RPMI7951 (cell line): ENCODE measurements at regions not wholly inside any gene's neighbourhood (a gene's known extent, or its start where the extent isn't known, plus 50 kb on each side); places are given as distances from the start of the nearest gene placed in this dataset.

Experiments
- DNase-seq: peaks from one replicate; pipeline ENCODE4 v3.0.0-alpha.2; 2012; ENCODE audit warnings: low read depth

DNA sequence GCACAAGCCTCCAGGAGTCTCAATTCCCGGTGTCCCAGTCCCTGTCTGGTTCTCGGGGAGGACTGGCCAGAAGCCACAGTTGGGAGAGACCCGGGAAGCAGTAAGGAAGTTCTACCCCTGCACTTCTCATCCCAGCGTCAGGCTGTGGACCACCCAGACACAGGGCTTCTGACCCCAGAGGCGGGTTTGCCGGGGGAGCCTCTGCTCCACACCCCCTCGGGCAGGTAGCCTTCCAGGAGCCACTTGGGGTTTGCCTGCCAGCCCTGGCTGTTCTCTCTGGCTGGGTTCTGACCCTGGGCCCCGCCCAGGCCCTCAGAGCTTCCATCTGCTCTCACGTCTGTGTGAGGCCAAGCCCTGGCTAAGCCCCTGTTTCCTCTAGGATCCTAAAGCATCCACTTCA is 94.4 kb upstream of the GPC1 start:
- no peak for DNase-seq

DNA sequence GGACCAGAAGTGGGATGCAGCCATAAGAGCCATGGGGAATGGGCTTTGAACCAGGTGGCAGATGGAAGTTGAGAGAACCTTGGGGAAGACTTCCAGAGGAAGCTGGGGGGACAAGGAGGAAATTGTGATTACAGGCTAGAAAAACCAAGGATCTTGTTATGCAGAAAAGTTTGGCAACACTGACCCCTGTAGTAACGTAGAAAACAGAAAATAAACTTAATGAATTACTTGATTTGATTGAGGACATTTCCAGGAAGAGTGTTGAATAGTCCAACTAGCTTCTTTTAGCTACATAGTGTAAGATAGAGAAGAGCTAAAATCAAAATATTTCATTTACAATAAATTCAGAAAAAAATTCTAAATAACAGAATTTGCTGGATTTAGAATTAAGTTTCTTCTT is 91.9 kb upstream of the GPC1 start:
- no peak for DNase-seq

DNA sequence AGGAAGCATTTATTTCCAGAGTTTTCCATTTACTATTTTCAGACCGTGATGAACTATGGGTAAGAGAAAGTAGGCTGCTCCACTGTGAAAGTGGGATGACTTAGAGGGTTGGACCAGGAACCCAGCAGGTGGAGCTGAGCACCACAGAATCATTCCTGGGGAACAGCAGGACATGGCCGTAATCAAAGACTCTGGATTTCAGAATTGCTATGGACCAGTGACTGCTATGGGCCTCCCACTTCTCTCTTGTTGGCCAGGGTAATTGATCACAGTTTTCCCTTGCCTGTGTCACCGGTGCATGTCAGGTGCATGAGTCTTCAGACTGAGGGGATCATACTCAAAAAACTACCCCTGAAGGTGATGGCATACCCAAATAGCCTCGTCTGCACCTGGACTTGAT is 90.6 kb upstream of the GPC1 start:
- DNase-seq: peak; percentile 24

DNA sequence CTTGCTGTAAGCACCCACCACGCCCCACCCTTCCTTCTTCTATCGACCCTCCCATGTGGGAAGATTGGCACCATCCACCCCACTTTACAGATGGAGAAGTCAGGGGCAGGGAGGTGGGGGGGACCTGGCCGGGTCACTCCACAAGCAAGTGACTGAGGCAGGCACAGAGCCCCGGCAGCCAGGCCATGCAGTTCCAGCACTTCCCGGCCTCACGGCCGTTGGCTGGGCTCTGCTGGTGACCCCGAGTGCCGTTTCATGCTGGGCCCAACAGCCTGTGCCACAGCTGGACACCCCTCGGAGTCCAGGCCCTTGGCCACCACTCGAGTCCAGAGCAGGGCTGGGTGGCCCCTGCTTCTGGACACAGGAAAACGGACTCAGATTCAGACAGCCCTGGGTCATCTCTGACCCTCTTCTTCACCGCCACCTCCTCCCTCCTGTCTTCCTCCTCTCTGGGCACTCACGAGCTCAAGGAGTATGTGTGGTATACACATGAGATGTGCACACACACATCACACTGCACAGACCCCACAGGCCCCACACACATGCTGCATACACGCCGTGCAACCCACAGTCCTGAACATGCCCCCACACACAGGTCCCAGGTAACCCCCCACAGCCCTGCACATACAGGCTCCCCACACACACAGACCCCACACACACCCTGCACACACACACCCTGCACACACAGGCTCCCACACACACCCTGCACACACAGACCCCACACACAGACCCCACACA is 89.3 kb upstream of the GPC1 start:
- DNase-seq: no peak

DNA sequence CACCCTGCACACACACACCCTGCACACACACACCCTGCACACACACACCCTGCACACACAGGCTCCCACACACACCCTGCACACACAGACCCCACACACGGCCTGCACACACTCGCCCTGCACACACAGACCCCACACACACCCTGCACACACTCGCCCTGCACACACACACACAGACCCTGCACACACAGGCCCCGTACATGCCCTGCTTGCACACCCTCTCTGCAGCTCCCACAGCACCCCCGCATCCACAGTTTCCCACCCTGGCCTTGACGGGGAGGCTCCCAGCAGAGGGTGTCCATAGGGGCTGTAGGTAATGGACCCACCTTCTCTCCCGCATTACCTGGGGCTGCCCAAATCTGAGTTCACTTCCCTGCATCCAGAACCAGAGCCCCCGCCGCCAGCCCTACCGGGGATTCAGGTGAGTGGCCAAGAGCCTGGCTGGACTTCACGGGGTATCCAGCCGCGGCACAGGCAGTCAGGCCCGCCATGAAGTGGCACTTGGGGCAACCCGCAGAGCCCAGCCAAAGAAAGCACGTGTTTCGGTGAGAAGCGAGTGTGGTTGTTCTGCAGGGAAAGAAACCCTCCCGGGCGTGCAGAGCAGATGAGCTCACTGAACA is 88.6 kb upstream of the GPC1 start:
- DNase-seq: no peak

DNA sequence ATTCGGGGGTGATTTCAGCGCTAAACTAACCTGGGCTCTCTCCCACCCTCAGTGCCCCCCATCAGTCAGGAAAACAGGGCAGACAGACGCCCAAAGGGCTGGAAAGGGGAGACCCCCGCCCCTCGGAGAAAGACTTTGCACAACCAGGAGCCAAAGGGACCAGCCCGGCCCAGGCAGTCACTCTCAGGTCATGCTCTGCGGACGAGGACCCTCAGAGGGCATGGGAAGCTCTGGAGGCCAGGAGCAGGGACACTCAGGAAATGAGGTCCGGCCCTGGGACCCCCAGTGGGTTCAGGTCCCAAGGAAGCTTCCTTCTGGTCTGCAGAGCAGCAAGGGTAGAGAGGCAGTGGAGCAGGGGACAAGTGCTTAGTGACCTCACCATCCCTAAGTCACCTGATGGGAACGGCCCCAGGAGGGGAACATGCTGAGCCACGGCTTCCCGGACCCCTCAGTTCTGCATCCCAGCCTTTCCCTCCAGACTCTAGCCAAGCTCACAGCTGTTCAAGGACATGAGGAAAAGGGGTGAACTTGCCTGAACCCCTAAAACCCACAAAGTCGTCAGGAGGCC is 88.0 kb upstream of the GPC1 start:
- no peak for DNase-seq

DNA sequence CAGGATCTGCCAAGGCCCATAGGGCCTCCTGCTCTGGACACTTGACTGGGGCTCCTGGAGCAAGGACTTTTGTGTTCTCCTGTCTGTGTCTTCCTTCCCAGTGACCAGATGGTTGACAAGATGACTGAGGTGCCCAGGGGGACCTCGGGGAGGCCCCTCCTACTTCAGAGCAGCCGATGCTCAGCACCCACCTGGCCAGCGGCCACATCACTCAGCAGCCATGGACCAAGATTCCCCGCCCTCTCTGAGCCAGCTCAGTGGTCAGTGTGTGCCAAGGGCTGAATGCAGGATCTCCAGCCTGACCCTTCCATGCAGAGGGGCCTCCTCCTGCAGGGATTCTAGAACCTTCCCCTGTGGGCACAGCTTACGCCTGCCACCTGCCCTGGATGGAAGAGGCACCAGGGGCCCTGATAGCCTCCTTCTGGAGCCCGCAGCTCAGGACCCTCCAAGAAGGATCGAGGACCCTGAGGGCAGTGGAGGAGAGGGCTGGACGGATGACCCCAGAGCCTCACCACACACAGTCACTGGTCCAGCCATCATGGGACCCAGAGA is 87.4 kb upstream of the GPC1 start:
- no peak for DNase-seq

DNA sequence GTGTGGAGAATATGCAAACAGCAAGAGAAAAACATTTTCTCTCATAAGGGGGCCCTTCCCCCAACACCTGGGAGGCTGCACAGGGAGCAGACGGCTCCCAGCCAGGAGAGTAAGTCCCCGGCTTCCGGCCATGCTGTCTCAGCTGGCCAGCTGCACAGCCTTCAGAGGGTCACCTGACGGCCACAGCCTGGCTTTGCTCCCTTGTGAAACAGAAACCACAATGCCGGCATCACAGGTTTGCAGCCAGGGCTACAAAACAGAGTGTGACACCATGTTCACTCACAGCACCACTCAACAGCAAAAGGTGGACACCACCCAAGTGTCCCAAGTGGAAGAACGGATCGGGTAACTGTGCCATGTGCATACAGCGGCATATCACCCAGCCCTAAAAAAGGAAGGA is 86.9 kb upstream of the GPC1 start:
- DNase-seq: no peak

DNA sequence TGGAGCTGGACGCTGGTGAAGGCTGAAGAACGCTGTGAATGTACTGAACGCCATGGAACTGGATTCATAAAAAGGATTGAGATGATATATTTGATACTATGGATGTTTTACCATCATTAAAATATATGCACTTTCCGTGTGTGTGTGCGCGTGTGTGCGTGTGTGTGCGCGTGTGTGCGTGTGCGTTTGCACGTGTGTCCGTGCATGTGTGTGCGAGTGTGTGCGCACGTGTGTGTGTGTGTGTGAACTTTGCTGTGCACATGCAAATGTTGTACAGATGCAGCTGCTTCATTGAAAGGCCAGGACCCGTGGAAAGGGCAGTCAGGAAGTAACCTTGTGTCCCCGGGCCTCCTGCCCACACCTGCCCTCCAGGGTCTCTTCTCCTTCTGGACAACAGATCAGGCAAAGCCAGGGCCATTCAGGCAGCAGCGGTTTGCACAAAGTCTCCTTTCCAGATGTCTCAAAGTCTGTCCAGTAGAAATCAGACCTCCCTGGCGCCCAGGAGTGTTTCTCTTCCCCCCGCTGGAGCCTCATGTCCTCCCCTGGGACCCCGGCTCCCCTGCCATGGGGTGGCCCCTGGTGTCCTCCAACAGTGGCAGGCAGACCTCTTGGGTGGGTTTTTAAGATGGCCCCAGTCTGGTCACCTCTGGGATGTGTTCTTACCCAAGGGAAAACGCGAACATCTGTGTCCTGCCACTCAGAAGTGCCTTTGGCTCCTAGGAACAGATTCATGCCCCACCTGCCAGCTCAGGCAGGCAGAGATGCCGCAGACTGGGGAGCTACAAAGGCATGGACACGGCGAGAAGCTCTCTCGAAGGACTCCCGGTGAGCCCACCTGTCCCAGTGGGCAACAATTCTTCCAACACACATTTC is 86.1 kb upstream of the GPC1 start:
- DNase-seq: no peak

DNA sequence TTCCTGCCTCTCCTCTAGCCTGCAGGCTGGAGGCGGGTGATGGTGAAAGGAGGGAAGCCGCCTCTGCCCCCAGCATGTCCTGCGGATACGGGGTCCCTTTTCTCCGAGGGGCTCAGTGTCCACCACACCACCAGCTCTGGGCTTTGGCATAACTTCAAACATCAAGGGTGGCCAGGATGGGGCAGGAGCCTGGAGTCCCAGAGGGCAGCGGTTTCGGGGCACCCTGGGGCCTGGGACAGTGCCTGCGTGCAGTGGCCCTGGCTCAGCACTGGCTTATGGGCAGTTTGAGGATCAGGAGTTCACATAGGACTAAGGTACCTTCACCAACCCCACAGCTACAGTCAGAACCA is 85.5 kb upstream of the GPC1 start:
- no peak for DNase-seq

DNA sequence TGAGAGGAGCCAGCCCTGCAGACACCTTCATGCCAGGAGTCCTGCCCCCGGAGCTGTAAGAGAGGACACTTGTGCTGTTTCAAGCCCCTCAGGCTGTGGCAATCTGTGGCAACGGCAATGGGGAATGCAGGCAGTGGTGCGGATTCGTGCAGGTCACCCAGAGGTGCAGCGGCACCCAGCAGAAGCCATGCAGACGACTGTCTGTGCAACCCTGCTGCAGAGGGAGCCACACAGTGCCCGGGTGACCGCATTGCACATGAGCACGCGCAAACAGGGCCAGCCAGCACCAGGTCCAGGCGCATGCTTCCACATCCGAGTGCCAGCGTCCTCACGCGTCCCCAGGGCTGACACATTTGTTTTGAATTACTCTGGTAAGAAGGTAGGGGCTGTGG is 84.8 kb upstream of the GPC1 start:
- DNase-seq: no peak

DNA sequence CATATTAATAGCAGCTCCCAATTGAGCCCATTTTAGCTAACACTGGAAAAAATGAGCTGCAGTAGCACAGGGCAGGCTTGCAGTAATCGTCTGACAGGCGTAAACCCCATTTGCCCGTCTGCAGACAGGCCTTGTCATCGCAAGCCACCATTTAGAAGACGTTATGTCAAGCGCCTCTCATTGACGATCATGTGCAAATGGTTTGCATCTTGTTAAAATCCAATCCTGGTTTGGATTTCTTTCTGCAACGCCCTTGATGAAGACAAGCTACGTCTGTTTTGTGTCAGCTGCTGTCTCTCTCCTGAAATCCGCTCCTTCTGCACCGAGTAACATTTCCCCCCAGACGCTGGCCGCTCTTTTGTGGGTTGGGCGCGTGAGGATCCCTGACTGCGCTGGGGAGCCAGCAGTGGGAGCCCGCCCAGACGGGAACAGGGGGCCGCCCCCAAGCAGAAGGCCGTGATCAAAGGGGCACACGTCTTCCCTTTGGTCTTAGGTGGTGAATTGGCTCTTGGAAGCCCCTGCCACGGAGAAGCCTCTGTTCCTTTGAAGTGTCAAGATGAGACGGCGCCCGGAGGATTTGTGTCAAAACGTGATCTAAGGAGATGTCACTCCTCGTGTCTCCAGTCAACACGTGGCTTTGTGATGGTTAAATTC is 84.2 kb upstream of the GPC1 start:
- DNase-seq: no peak

DNA sequence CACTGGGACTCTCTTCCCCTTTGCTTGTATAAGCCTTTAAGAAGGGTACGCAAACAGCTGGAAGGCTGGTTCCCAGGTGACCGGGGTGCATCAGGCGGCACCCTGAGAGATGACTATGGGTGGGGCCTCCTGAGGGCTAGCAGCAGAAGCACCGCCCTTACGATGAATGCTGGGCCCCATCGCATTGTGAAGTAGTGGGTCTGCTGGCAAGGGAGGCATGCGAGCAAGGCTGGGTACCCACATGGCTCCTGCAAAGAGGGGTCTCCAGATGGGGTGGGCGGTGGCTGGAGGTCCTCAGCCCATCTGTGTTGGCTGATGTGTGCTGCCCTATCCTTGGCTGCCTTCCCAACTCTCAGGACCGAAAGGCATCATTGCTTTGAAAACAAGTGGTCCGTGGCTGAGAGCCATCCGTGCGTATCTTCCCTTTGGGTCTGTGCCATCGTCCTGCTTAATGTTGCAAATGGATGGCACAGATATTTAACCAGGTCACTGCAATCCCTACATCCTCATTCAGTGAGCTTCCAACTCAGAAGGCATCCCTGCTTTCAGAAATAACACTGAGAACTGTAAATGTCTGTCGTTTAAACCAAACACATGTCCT is 83.5 kb upstream of the GPC1 start:
- no peak for DNase-seq

DNA sequence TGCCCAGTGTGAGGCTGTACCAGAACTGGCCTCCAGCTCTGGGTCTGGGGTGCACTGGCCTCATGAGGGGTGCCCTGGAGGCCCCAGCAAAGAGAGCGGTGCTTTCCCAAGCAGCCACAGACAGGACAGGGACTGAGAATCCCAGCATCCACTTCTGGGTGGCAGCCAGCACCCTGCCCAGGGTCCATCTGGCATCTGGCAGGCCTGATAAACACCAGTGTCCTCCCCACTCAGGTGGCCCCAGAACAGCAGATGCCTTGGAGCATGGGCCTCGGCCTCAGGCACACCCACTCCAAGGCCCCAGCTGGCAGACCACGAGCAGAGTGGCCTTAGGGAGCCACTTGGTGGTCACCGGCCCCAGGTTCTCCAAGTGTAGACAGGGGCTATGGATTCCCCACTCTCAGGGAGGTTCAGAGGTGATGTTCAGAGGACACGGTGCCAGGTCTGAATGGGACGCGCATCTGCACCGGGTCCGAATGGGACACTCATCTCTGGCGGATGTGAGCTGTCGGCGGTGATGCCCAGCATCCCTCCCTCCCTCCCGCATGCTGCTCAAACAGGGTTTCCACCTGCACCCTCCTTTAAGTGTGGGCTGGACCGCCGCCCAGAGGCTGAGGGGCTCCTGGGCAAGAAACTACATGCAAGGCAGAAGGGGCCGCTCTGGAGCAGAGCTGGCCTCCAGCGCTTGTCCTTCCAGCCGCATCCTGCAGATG is 82.2 kb upstream of the GPC1 start:
- DNase-seq: no peak

DNA sequence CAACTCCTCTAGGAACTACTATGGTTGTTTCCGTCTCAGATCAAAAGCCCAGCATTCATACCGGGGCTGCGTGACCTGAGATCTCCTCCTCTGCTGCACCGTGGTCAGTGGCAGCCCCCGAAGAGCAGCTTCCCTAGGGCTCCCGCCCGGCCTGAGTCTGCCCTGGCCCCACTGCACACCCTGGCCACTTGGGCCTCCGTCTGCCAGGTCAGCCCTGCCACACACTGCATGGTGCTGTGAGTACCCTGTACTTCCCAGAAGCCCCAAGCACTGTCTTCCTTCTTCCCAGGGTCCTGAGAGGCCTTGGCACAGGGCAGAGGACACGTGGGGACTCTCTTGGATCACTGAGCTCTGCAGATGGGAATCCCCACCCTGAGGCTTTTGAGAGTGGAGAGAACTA is 81.5 kb upstream of the GPC1 start:
- no peak for DNase-seq

DNA sequence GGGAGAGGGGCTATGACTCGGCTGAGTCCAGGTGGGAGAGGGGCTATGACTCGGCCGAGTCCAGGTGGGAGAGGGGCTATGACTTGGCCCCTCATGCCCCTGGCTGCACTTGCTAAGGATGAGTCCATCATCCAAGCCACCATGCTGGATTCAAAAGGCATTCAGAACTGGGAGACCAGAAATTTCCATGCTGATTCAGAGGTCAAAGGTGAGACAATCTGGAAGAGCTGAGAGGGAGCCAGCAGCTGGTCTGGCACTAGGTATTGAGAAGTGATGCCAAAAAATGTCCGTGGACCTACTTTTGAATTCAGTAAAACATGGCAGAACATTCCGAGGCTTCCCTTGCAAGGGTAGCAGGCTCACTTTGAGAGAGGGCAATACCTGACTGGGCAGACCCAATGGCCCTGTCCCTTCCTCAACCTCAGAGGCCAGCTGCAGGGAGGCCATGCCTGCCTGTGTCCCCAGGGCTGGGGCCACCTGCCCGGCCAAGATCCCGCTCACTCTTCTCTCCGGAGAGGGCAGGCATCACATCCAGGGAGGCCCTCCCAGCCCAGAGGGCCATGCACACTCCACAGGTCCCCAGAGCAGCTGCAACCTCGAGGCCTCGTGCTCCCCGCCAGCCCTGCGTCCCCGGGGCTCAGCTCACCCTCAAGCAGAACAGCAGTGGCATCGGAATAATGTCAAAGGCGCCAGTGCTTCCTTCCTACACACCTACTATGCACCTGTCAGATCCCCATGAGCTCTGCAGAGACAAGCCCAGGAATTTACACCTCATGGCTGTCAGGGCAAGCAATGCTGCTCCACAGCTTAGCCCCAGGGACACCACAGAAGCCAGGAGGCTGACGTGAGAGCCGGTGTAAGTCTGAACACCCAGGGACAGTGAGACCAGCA is 80.2 kb upstream of the GPC1 start:
- DNase-seq: peak; percentile 62

DNA sequence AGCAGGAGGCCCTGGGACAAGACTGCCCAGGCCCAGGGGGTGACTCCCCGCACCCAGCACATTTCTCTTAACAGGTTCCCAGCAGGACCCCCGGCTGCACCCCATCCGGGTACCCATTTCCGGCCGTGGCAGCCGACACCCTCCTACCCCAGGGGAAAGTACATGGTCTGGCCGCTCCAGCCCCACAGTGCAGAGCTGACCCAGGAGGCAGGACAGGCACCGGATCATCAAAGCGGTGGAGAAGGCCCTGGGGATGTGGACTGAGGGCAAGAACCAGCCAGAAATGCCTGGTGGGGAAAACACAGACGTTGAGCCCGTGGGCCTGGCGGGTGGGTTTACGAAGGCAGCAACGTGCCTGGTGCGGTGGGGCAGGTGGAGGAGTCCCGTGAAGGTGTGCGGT is 79.5 kb upstream of the GPC1 start:
- no peak for DNase-seq

DNA sequence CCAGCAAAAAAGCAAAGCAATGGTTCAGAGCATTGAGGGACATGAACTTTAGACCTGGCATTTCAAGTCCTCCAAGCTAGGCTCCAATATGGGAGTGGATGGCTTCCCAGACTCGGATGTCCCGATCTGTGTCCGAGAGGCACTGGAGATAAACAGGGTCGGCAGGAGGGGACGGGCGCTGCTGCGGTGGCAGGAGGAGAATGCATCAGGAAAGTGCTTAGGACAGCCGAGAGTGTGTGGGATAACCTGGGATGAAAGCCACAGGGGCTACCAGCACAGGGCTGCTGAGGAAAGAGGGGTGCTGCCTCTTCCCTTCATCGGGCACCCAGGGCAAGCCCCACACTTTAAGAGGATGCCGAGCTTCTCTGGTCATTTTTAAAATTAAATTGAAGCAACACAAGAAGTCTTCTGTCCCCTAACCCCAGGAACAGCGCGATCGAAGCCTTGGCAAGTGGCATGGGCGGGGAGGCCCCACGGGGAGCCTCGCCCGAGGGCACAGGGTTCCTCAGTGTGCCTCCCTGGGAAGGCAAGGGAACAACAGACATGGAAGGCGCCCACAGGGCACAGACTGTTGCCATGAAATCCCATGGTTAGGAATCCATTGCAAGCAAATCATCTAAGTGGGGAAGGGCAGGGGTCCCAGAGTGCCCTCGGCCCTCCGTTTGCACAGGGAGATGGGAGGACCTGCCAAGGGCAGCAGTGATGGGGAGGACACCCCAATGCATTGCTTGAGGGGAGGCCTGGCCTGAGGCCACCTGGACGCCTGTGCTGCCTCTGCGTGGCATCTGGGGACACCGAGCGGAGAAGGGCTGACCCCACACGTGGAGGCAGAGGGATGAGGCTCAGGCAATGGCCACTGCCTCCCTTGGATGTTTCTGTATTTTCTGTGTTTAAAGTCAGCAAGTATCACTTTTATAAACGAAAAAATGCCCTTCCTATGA is 78.5 kb upstream of the GPC1 start:
- no peak for DNase-seq

DNA sequence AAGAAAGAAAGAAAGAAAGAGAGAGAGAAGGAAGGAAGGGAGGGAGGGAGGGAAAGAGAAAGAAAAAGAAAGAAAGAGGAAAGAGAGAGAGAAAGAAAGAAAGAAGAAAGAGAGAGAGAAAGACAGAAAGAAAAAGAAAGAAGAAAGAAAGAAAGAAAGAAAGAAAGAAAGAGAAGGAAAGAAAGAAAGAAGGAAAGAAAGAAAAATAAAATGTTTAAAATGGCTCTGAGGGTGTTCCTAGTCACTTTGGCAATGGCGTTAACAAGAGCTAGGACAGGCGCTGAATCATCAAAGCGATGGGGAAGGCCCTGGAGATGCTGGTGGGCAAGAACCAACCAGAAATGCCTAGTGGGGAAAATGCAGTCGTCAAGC is 77.8 kb upstream of the GPC1 start:
- DNase-seq: no peak
